ENCODE measurements at regions not wholly inside any gene's neighbourhood (a gene's known extent, or its start where the extent isn't known, plus 50 kb on each side); places are given as distances from the start of the nearest gene placed in this dataset.
A peak's percentile ranks its signal among the peaks of the same experiment; 100 is the strongest.

DNA sequence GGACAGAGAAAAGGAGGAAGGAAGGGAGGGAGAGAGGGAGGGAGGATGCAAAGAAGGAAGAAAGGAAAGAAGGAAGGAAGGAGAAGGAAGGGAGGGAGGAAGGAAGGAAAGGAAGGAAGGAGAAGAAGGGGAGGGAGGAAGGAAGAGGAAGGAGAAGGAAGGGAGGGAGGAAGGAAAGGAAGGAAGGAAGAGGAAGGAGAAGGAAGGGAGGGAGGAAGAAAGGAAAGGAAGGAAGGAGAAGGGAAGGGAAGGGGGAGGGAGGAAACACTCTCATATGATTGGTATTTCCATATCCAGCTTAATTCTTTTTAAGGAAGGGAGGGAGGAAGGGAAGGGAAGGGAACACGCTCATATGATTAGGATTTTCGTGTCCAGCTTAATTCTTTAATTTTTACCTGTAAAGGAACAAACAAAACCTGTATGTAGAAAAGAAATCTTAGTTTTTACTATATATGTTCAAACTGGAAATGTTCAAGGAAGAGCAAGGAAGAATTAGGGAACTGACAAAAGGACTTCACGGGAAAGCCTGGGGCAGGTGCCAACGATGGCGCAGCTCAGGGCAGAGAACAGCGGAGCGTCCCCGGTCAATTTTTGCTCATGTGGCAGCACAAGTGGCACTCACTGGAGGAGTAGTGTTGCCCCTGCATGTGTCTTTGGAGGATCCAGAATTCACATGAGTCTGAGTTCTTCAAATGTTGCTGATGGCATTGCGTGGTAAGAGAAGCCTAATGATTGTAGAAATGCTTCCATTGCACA lies 228.6 kb downstream of the ZNF516 start:
- DNase-seq (no peak), ATAC-seq (ENCODE audit: low FRiP score in 2 of 2) (no peak)
- Histone ChIP-seq H3K4me3 (peak overlapping the region in 2 of 4 donors; percentile 26 to 36), H3K27me3 (no peaks in the 10 kb centered on the region), H3K27ac (peak overlapping the region; percentile 75 to 86 (median 82)), H3K36me3 (no peaks in the 10 kb centered on the region), H3K9me3 (no peaks in the 10 kb centered on the region), H3K4me1 (peaks cover 7 to 19% (median 17%) of the 10 kb centered on the region in 4 donors)
- WGBS, 2 donors, result 90 to 96% methylated on average over 9 of the region's 9 CpGs
- no peak for TF ChIP-seq CTCF (IDR thresholded peaks at IDR 0.05)
- TF ChIP-seq EP300 (IDR thresholded peaks at IDR 0.05), result no peak
- no peak for TF ChIP-seq POLR2A (IDR thresholded peaks at IDR 0.05)
- no peak for TF ChIP-seq POLR2AphosphoS5 (IDR thresholded peaks at IDR 0.05)

DNA sequence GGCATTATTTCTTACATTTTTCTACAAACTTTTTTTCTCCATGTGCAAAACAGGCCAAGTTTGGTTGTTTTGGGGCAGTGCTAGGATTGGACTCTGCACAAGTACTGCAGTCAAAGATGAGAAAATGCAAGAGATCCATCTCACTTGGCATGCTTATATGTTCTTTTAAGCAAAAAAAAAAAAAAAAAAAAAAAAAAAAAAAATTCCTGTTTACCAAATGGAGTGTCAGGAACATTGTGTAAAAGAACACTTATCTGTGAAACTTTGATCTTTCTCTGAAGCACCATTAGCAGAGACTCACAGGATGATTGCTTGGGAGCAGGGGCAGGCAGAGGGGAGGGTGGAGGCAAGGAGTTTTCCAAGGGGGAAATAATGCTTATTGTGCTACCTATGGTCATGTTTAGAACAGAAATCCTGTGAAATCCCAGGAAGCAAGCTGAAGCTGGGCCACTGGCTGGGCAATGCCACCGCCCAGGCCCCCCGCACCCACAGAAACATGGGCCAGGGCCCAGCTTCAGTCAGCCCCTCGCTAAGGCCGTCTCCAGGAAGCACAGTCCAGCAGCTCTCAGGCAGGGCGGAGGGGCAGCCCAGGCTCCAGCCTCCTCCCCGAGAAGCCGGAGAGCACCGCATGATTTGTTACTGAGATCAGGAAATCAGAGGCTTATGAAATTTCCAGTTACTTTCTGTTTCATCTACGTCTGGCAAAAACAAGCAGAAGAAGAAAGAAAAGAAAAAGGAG lies 229.4 kb downstream of the ZNF516 start:
- no peaks in the 10 kb centered on the region for H3K27me3 ChIP-seq
- H3K4me3 ChIP-seq, result peak overlapping the region in 3 of 4 donors; percentile 5 to 36 (median 26)
- ATAC-seq (ENCODE audit: low FRiP score in 2 of 2) (peak; percentile 75 to 85), DNase-seq (peak; percentile 61 to 83)
- WGBS, 2 donors, result 9 to 15% methylated on average over 9 of the region's 9 CpGs
- no peaks in the 10 kb centered on the region for H3K36me3 ChIP-seq
- peak overlapping the region; percentile 75 to 86 (median 82) for H3K27ac ChIP-seq
- peaks cover 7 to 19% (median 17%) of the 10 kb centered on the region in 4 donors for H3K4me1 ChIP-seq
- TF ChIP-seq EP300 (IDR thresholded peaks at IDR 0.05), result peak in 1 of 4 donors; percentile 20
- no peak for TF ChIP-seq POLR2A (IDR thresholded peaks at IDR 0.05)
- TF ChIP-seq POLR2AphosphoS5 (IDR thresholded peaks at IDR 0.05), result no peak
- no peaks in the 10 kb centered on the region for H3K9me3 ChIP-seq

DNA sequence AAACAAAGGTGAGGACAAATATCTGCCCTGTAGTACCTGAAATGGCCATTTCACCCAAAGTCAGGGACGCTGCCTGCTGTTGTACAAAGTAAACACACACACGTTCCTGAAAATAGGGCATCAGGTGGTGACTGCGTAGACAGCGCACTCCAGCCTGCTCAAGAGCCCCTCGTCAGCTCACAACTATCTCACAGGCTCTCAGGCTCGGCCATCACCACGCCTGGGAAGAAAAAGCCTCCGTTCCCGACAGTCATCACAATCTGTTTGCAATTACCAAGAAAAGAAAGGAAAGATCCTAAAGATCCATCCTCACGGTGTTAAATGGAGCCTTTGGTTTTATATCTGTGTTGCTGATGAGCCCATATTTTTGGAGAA lies 230.2 kb downstream of the ZNF516 start:
- no peak for ATAC-seq (ENCODE audit: low FRiP score in 2 of 2)
- Histone ChIP-seq H3K9me3 (no peaks in the 10 kb centered on the region), H3K4me3 (no peak overlapping the region), H3K27me3 (no peaks in the 10 kb centered on the region), H3K27ac (peak overlapping the region; percentile 36 to 86 (median 78)), H3K36me3 (no peaks in the 10 kb centered on the region), H3K4me1 (peaks cover 7 to 19% (median 17%) of the 10 kb centered on the region in 4 donors)
- WGBS, 2 donors, result 56 to 68% methylated on average over 10 of the region's 10 CpGs
- TF ChIP-seq CTCF (IDR thresholded peaks at IDR 0.05), result peak in 1 of 6 experiments; percentile 46
- TF ChIP-seq EP300 (IDR thresholded peaks at IDR 0.05), result no peak
- no peak for DNase-seq

DNA sequence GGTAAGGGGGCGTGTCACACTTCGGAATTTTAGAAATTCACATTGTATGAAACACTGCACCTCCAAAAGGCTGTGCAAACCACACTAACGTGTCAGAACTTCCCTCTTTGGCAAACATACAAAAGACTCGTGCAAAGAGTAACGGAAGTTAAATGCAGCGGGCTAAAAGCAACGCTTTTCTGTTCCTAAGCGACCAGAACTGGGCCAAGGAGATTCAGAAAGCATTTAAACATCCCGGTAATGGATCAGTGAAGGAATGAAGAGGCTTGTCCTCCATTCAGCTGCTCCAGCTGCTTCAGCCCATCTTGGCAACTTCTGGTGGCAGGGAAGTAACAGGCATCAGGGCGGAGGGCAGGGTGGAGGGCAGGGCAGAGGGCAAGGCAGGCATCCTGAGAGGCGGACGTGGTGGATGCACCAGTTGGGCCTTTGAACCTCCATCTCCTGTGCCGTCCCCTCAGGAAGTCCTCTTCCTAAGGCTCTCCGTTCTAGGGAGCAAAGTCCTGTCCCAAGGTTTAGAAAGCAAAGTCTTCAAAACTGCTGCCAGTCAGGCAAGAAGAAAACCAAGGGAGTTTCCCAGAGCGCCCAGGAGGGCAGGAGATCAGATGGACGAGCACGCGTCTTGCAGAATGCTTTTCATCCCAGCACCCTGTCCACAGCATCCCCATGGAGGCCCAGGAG lies 230.7 kb downstream of the ZNF516 start:
- peak overlapping the region; percentile 36 to 86 (median 78) for H3K27ac ChIP-seq
- H3K36me3 ChIP-seq, result no peaks in the 10 kb centered on the region
- 50 to 71% methylated on average over 18 of the region's 18 CpGs for WGBS, 2 donors
- H3K9me3 ChIP-seq, result no peaks in the 10 kb centered on the region
- peak in 1 of 2 donors; percentile 25 for DNase-seq
- TF ChIP-seq EP300 (IDR thresholded peaks at IDR 0.05) (no peak), POLR2A (IDR thresholded peaks at IDR 0.05) (no peak), CTCF (IDR thresholded peaks at IDR 0.05) (no peak), POLR2AphosphoS5 (IDR thresholded peaks at IDR 0.05) (no peak)
- H3K4me3 ChIP-seq, result no peak overlapping the region
- H3K27me3 ChIP-seq, result no peaks in the 10 kb centered on the region
- ATAC-seq (ENCODE audit: low FRiP score in 2 of 2), result no peak
- peaks cover 7 to 19% (median 17%) of the 10 kb centered on the region in 4 donors for H3K4me1 ChIP-seq
